ENCODE measurements at regions not wholly inside any gene's neighbourhood (a gene's known extent, or its start where the extent isn't known, plus 50 kb on each side); places are given as distances from the start of the nearest gene placed in this dataset.

DNA sequence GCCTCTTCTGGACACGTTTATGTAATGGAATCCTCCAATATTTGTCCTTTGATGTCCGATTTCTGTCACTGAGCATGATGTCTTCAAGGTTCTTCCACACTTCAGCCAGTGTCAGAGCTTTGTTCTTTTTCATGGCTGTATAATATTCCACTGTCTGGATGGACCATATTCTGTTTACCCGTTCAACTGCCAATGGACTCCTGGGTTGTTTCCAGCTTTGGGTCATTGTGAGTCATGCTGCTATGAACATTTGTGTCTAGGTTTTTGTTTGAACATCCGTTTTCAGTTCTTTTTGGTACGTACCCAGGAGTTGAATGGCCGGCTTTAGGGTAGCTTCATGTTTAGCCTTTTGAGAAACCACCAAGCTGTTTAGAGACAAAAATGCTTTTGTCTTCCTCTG, 93.2 kb downstream of the SHOX start:
- no peak for DNase-seq
- no peaks in the 10 kb centered on the region for H3K27me3 ChIP-seq
- TF ChIP-seq, protein P1, sequence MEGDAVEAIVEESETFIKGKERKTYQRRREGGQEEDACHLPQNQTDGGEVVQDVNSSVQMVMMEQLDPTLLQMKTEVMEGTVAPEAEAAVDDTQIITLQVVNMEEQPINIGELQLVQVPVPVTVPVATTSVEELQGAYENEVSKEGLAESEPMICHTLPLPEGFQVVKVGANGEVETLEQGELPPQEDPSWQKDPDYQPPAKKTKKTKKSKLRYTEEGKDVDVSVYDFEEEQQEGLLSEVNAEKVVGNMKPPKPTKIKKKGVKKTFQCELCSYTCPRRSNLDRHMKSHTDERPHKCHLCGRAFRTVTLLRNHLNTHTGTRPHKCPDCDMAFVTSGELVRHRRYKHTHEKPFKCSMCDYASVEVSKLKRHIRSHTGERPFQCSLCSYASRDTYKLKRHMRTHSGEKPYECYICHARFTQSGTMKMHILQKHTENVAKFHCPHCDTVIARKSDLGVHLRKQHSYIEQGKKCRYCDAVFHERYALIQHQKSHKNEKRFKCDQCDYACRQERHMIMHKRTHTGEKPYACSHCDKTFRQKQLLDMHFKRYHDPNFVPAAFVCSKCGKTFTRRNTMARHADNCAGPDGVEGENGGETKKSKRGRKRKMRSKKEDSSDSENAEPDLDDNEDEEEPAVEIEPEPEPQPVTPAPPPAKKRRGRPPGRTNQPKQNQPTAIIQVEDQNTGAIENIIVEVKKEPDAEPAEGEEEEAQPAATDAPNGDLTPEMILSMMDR (IDR thresholded peaks at IDR 0.05; ENCODE audit: low read depth, low read length) = no peak
- no peak overlapping the region for H3K4me3 ChIP-seq (ENCODE audit: low read depth, low read length)
- no peaks in the 10 kb centered on the region for H3K9me3 ChIP-seq
- H3K36me3 ChIP-seq = no peaks in the 10 kb centered on the region
- H3K4me1 ChIP-seq = no peaks in the 10 kb centered on the region

DNA sequence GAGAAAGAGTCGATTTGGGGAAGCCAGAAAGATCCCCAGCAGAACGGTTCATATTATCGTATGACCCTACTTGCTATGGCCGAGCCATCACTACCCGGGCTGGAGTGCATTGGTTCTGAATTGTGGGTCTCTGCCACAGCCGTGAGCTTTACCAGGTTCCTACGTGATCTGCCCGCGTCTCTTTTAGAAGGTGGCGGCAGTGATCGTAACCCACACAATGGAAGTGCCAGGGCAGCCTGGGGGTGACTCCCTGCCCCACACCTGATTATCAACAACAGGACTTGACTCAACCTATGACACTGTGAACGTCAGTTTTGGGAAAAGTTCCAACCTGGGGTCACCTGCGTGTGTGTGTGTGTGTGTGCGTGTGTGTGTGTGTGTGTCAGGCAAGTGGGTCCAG, 90.8 kb downstream of the SHOX start:
- Histone ChIP-seq H3K4me3 (ENCODE audit: low read depth, low read length) (no peak overlapping the region), H3K4me1 (no peaks in the 10 kb centered on the region), H3K9me3 (no peaks in the 10 kb centered on the region), H3K27me3 (no peaks in the 10 kb centered on the region), H3K36me3 (no peaks in the 10 kb centered on the region)
- TF ChIP-seq, protein P1 (IDR thresholded peaks at IDR 0.05; ENCODE audit: low read depth, low read length) = no peak
- no peak for DNase-seq

DNA sequence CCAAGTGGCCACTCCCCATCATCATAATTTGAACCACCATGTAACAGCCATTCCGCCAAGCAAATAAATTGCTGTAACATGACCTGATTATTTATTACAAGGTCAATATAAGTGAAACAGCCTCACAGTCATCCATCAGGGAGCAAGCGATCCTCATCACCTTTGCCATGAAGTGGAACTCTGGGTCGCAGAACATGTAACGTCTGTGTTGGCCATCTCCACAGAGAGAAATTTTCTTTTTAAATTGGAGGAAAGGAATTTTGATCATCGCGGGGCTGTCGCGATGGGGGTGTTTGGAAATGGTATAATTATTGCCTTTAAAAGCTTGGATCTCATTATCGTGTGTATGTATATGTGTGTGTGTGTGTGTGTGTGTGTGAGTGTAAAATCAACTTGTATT, 90.2 kb downstream of the SHOX start:
- TF ChIP-seq, protein P1 (IDR thresholded peaks at IDR 0.05; ENCODE audit: low read depth, low read length) = no peak
- no peaks in the 10 kb centered on the region for H3K4me1 ChIP-seq
- no peak for DNase-seq

DNA sequence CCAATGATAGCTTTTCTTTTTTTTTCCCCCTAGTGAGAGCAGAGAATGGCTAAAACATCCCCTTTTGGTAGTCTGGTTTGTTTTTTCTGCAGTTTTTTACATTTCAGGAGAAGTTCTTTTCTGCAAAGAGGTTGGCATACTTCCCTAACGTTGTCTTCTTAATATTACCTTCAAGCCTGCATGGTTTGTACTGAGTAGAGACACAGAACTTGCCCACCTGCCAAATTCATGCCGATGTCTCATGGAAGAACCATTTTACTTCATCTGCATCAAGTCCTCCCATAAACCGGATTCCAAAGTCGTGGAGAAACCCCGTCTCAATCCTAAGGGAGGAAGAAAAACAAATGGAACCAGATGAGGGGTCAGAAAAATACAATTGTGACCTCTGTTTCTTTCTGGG, 89.7 kb downstream of the SHOX start:
- no peaks in the 10 kb centered on the region for H3K4me1 ChIP-seq
- DNase-seq = no peak

More for the DNA sequence above, 90.2 kb downstream of the SHOX start:
- no peaks in the 10 kb centered on the region for H3K27me3 ChIP-seq
- no peak overlapping the region for H3K4me3 ChIP-seq (ENCODE audit: low read depth, low read length)
- no peaks in the 10 kb centered on the region for H3K9me3 ChIP-seq
- H3K36me3 ChIP-seq = no peaks in the 10 kb centered on the region

DNA sequence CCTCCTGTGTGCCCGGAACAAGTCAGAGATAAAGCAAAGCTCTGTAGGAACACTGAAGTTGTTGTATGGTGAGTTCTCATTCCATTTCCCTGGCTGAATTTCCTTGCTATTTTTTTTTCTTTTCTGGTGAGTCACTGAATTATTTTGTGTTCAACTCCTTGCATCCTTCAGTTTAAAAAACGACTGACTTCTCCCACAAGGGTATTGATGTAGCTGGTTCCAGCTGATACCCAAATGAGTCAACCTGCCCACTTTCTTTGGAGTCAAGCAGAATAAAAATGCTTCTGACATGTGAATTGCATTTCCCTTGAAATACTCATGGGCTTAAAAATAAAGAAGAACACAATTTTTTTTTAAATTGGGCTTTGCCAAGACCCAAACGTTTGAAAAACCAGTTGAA, 85.5 kb downstream of the SHOX start:
- no peak overlapping the region for H3K4me3 ChIP-seq (ENCODE audit: low read depth, low read length)
- no peaks in the 10 kb centered on the region for H3K4me1 ChIP-seq
- DNase-seq = no peak
- H3K9me3 ChIP-seq = no peaks in the 10 kb centered on the region
- H3K36me3 ChIP-seq = no peaks in the 10 kb centered on the region
- no peaks in the 10 kb centered on the region for H3K27me3 ChIP-seq
- TF ChIP-seq, protein P1 (IDR thresholded peaks at IDR 0.05; ENCODE audit: low read depth, low read length) = no peak

More for the DNA sequence above, 89.7 kb downstream of the SHOX start:
- TF ChIP-seq, protein P1 (IDR thresholded peaks at IDR 0.05; ENCODE audit: low read depth, low read length) = no peak
- Histone ChIP-seq H3K36me3 (no peaks in the 10 kb centered on the region), H3K4me3 (ENCODE audit: low read depth, low read length) (no peak overlapping the region), H3K9me3 (no peaks in the 10 kb centered on the region), H3K27me3 (no peaks in the 10 kb centered on the region)

DNA sequence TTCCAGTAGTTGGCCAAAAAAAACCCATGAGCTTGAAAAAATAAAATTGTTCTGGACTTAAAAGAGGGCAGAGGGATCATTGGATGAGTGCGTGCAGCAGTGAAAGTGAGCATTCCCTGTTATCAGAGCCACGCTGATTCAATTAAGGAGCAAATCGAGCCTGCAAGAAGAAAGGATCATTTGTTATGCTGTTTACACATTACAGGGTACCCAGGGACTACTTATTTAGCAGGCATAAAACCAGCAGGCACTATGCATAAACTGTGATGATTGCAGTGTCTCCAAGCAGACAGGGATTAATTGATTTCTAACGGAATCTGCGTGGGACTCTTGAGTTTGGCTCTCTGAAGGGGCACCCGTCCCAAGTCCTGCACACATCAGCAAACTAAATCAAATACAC, 83.5 kb downstream of the SHOX start:
- TF ChIP-seq, protein P1 (IDR thresholded peaks at IDR 0.05; ENCODE audit: low read depth, low read length) = no peak
- H3K4me3 ChIP-seq (ENCODE audit: low read depth, low read length) = no peak overlapping the region
- H3K27me3 ChIP-seq = no peaks in the 10 kb centered on the region
- H3K9me3 ChIP-seq = no peaks in the 10 kb centered on the region
- no peaks in the 10 kb centered on the region for H3K36me3 ChIP-seq
- DNase-seq = no peak
- no peaks in the 10 kb centered on the region for H3K4me1 ChIP-seq

All from BE2C (cell line).